GM21526 (cell line): ENCODE measurements at regions not wholly inside any gene's neighbourhood (a gene's known extent, or its start where the extent isn't known, plus 50 kb on each side); places are given as distances from the start of the nearest gene placed in this dataset.

ENCODE experiments used
- ATAC-seq: cut with Tn5 transposase; IDR thresholded peaks from one replicate; pipeline ENCODE4 v1.9.1; 2021; ENCODE audit warnings: moderate library complexity; ENCODE audit not compliant: unreplicated experiment, low FRiP score

DNA sequence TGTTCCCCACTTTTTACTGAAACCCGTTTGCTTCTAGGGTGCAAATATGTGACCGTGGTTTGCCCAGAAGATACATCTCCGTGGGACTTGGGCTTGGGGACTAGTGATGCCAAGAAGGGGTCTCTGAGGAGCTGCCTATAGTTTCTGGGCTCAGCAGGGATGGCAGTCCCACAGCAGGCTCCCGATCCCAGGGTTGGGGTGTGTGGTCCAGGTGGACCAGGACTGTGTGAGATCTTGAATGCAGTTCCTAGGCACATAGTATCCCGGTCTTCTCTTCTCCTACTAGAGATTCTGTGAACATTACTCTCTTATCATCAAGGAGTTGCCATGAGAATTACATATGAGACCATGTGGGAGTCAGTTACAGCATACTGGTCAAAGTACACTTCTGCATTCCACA, 435.8 kb upstream of the SPRED2 start:
- ATAC-seq = no peak

DNA sequence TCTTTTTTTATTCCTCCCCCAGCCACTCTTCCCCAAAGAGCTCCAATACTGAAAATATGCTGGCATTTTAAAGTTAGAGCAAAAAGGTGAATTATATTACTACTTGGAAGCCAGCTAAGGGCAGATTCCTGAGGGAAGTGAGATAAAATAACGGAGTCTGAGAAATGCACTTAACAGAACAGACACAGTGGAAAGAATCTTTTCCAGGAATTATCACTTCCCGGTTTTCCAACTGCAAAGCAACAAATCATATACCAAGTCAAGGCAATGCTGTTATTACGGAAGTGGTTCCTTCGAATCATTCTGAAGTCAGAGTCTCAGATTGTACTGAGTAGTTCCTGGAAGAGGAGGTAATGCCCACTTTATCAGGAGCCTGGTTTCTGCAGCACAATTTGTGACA, 435.0 kb upstream of the SPRED2 start:
- ATAC-seq = no peak

DNA sequence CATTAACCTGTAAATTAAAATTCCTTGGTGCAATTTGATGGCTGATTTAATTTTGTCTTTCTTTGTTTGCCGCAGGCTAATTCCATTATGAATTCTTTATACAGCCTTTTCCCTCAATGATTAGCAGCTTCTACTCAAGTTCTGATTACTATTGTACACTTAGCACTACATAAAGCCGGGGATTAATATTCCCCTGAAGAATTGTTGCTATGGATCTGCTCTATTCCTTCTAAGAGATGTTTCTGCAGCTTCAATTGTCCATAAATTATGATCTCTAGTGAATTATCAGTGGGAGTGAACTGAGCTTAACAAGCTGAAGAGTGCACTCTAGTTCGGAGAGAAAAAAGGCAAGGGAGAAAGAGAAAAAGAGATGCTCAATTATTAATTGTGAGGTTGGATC, 433.7 kb upstream of the SPRED2 start:
- no peak for ATAC-seq

DNA sequence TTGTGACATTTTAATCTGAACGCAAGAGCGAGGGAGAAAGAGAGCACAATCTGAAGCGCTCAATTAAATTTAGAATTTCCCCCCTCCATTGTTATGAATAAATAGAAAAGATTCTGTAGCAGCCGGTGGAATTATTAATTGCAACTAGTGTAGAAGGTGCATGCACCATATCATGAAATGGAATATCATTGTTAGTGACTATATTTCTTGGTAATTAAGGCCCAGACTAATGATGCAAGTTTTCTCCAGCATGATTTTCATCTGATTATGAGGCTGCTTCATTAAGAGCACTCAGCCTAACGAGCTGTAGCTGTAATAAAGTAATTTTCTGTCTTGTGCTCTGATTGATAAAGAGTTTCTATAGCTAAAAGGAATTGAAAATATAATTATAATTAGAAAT, 432.2 kb upstream of the SPRED2 start:
- ATAC-seq = no peak

DNA sequence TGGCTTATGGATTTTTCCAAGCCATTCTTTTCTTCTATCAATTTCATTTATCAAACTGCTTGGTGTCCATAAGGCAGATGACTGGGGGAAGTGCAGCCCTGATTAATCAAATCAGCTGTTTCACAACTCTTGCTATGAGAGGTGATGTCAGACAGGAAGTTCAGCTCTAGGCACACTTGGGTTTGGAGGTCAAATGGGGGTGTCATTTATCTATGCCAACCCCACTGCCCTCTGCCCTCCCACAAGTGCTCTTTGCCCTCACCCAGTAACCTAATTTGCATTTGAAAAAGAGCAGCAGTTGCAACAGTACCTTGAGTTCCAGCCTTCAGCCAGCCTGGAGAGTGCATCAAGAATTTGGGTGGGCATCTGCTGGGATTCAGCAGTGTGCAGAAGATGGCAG, 431.3 kb upstream of the SPRED2 start:
- no peak for ATAC-seq

DNA sequence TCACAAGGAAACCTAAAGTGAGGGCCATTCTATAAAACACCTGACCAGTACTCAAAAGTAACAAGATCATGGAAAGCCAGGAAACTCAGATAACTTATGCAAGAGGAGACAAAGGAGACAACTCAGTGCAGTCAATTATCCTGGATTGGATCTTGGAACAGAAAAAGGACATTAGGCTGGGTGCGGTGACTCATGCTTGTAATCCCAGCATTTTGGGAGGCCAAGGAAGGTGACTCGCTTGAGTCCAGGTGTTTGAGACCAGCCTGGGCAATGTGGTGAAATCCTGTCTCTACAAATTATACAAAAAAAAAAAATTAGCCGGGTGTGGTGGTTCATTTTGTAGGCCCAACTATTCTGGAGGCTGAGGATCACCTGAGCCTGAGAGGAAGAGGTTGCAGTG, 424.5 kb upstream of the SPRED2 start:
- no peak for ATAC-seq

DNA sequence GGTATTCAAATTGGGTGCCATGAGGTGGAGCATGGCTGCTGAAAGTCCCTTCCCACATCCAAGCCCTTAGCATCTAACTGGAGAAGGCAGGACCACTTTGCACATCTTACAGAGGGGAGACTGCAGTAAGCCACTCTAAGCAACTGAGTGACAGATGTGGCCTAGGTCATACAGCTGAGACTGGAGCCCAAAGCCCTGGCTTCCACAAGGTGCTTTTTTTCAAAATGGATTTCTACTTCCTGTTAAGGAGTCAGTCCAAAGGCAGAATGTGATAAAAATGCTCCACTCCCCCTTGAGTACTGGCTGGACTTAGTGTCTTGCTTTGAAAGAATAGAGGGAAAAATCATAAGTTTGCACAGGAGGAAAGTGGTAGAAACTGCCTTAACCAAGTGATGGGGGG, 424.0 kb upstream of the SPRED2 start:
- ATAC-seq = no peak

DNA sequence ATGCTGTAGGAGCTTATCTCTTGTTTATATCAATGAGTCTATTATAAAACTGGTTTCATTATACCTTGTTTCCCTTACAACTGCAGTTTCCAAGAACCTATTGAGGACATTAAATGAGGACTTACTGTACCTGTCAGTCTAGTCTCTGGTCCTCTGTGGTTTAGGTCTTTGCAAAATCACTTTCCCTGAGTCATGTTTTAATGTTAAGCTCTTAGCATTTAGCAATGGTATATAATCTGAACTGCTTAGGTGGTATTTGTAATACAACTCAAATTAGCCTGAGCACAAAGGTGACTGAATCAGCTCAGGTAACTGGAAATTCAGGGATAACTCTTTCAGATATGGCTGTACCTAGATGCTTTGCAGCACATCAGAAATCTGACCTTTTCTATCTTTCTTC, 418.3 kb upstream of the SPRED2 start:
- ATAC-seq = no peak

DNA sequence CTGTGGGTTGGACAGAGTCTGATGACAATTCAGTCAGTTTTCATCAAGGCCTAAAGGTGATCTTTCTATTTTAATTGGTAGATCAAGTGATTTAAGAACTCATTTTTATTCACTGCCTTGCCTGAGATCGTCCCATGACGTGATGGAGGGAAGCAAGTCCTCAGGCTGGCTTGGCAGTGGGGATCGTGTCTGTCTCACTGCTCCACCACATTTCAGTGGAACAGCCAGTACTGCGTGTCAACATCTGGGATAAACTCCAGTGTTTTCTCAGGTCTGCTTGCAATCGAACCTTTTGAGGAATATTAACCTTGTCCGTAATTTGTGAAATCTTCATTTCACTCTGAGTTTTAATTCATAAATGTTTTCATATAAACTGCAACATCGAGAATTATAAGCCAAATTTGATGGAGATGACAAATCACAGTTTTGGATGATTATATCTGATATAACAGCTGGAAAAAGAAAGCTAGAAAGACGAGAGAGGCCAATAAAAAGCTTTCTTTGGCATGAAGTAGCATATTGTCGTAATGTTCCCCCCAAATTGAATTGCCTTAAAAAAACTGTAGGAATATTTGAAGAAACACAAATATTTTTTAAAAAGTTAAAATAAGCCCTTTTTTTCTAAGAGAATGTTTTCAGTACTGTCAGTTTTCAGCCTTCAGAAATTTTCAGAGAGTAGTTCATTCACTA, 414.7 kb upstream of the SPRED2 start:
- no peak for ATAC-seq

DNA sequence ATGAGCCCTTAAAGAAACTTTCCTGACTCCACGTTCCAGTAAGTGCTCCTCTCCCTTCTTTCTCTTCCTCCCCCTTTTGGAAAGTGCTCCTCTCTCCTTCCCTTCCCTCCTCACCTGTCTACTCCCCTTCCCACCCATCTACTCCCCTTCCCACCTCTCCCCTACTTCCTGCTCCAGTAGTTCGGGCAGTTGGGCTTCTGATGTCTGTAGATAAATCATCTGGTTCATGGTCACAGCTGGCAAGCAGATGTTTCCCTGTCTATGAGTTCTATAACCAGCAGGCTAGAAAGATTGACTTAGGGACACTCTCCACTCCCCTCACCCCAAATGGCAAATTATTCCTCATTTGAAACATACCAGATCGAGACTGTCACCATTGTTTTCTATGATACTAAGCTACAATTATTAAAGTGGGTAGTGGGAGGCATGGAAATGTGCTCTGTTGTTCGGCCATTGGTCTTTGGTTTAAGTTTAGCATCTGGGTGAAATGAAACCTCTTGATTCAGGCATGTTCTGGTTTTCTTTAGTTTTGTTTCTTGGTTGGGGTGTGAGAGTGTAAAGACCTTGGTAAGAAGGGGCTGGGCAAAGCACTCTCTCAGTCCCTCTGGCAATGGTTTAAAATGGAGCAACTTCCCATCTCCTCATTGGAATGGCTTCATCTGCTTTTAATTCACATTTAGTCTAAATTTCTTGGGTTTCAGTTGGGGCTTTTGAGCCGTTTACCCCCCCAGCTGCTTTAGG, 413.2 kb upstream of the SPRED2 start:
- no peak for ATAC-seq

DNA sequence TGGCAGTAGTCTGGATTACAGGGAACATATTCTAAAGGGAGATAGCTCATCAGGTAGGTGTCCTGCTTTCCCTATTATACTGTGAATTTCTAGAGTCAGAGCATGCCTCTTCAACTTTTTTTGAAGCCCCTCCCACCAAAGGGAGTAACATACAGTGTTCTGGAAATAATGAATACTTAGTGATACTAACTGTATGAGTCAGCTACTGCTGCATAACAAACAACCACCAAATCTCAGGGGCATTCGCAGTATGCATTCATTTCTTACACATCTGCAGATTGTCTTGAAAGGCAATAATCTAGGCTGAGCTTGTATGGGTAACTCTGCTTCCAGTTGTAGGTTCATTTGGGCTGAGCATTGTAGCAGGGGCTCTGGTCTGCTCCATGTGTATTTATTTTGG, 409.7 kb upstream of the SPRED2 start:
- no peak for ATAC-seq

DNA sequence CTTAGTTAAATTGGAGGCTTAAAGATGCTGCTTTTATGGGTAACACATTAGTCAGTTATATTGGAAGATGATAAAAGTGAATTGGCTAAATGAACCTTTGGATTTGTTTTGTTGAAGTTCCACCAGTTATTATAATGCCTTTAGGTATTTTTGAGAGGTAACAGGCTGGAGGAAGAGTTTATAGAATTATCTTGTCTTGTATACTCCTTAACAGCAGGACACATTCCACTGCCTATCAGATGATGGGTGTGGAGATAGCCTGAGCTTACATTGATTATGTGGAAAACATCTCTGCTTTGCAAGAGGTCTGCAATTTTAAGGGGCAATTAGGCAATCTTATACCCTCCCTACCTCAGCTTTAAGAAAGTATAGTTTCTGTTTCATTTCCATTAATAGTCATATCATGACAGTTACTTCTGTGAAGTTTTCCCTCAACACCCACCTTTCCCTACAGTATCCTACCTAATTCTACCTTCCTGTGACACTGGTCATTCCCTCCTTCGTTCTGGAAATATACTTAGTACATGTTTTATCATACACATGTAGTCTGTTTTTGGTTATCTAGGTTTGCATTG, 403.7 kb upstream of the SPRED2 start:
- no peak for ATAC-seq

DNA sequence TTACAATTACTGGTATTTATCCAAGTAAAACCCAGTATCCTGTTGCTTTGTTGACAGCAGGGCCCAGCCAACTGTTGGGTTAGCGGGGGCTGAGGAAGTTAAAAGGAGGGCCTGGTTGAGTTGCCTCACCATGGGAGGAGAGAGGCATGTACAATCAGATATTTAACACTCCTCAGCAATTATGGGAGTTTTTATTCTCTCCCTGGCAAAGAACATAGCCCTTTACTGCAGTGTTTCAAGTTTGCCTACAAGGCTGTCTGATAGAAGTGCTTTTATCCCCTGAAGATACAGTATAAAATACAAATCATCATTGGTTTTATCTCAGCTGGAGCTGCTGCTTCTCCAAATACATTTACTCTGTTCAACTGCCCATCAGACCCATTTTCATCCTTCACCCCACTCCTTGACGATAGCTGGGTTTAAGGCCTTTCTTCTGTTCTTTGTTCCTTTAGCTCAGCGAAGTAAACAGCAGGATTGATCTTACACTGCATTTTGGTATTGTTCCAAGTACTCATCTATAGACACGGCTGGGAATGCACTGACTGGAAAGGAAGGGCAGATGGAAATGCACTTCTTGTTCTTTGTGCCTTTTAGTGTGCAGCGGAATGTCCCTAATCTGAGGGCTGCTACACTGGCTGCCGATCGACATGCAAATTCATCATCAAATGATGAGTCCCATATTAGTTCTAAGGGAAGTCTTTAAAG, 402.5 kb upstream of the SPRED2 start:
- no peak for ATAC-seq

DNA sequence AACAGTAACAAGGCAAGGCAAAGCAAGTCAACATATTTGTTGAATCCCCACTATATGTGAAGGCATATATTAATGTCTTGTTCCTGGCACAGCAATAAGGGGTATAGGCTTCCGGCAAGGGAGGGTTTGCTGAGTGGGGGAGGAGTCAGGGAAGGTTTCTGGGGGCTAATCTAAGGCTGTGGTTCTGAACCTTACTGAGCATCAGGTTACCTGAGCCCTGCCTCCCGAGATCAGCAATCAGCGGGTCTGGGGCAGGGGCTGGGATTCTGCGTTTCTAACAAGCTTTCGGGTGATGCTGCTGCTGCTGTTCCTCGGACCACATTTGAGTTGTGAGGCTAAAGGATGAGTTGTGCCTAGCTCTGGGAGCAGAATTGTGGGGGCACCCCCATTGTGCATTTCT, 401.7 kb upstream of the SPRED2 start:
- ATAC-seq = no peak

DNA sequence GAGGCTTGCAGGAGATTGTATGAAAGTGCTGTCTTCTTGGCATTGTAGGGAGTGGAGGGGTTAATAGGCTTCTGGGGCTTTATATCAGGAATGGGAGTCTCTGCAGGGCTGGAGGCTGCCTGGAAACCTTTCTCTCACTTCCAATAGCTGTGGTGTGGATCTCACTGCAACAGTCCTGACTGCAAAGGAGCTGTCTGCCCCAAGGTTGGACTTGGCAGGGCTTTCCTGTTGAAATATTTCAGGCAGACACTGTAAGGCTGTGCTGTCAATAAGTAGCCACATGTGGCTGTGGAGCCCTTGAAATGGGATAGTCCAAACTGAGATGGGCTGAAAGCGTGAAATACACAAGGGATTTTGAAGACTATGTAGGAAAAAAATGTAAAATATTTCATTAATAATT, 399.1 kb upstream of the SPRED2 start:
- ATAC-seq = no peak

DNA sequence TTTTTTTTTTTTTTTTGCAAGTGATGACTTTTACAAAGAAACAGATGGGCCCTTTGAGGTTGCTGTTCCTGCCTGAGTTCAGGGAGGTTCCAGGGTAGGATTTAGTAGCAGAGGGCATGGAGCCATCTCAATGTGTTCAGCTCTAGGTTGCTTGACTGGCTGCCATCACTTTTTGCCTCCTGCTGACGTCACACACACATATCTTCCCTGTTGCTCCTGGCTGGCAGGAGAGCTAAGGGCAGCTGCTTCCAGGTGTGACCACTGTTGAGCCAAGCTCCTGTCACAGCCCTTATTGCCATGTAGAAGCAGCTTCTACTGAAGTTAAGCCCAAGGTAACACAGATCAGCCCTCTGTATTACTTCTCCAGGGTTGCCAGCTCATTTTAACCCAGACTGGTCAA, 394.2 kb upstream of the SPRED2 start:
- no peak for ATAC-seq

DNA sequence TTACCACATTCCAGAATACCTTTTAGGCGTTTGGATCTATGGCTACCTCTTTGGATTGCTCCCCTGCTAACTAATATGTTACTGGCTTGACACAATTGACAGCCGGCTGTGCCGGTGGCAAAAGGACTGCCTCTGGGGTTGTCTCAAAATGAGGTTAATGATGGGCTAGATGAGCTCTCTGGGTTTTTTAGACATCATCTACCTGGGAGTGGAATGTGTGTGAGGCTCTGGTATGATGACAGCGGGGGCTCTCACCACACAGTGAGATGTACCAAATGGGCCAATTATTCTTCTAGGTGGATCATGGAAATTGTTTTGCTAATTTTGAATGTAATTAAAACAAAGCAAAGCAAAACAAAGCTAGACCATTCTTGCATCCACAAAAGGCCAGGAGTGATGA, 391.1 kb upstream of the SPRED2 start:
- no peak for ATAC-seq

DNA sequence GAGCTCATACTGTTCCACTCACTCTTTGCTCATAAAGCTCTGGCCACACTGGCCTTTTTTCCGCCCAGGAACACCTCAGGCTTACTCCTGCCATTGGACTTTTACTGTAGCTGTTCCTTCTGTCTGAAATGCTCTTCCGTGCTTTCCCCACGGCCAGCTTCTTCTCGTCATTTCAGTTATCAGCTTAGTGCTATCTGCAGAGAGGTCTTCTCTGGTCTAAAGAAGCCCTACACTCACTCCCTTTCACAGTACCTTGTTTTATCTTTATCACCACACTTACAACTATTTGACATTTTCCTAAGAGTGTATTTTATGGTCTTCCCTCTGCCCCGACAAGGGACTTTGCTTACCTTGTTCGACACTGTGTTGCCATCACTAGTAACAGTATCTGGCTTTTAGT, 388.1 kb upstream of the SPRED2 start:
- ATAC-seq = no peak

DNA sequence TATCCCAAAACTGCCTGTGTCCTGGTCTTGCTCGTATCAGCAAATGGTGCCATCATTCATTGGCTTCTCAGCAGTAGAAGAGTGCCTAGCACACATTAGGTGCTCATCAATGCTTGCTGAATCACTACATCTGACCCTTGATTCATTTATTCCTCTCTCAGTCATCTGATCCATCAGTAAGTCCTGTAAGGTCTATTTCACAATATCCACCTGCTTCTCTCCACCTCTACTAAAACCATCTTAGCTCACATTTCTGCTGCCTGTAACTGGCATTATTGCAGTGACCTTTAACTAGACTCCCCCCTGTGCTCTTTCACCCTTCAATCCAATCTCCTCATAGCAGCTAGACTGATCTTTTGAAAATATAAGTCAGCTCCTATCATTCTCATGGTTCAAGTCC, 387.6 kb upstream of the SPRED2 start:
- ATAC-seq = no peak

DNA sequence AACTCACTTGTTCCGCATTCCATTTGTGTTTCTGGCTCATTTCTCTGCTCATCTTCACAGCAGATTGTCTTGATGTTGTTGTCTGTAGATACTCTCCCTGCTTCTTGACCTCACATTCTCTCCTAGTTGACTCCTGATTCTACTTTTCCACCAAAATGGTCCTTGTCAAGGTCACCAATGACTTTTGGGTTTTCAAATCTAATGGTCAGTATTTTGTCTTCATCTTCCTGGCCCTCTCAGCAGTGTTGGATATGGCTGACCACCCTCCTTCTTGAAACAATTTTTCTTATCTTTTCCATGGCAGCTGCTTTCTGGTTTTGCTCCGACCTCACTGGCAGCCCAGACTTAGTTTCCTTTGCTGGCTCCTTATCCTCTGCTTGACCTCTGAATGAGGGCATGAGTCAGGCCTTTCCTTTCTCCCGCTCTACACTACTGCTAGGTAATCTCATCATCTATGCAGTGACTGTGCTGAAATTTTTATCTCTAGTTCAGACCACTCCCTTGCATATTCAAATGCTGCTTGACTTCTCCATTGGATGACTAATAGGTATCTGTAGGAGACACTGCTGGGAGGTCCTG, 386.6 kb upstream of the SPRED2 start:
- ATAC-seq = no peak

DNA sequence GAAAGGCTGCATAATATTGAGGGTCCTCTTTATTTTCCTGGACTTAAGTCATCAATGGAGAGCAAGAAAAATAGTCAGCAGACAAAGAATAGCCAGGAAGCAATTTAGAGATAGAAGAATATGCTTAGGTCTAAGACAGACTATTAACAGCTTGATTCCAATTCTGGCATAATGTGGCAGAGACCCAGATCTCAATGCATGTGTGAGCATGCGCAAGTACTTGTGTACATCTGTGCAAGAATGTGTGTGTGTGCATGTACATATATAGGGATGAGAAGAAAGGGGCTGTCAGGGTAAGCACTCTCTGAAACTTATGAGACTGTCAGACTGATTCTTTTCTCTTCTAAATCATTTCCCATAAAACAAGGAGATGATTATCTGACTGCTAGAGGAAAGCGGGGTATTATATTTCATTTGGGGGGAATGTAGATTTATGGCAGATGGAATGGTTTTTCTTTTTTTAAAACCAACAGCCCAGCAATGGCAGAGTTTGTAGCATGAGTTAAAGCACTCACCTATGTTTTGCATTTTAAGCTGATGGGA, 381.3 kb upstream of the SPRED2 start:
- ATAC-seq = no peak
